Memory B cell (primary cell): ENCODE measurements at regions not wholly inside any gene's neighbourhood (a gene's known extent, or its start where the extent isn't known, plus 50 kb on each side); places are given as distances from the start of the nearest gene placed in this dataset.
"Not testable (repeated sequence)": the region's sequence is repeated elsewhere in the genome, so short reads cannot be mapped to it uniquely, and the experiment has no call there.

Experiments
- ATAC-seq: fragments of 150-1000 bp; cut with Tn5 transposase; 2 replicates; pipeline ENCODE4 v1.10.0; 2021; ENCODE audit warnings: low read depth, mild to moderate bottlenecking, moderate library complexity
- DNase-seq, 2 donors: peaks; one replicate each; pipeline ENCODE4 v3.0.0; 2022; ENCODE audit warnings: low spot score in 2 of 2
- H3K27ac Mint-ChIP-seq: one replicate; pipeline ENCODE4 v1.8.0; 2022; ENCODE audit warnings: mild to moderate bottlenecking, moderate library complexity, mixed read lengths
- H3K27me3 Mint-ChIP-seq: one replicate; pipeline ENCODE4 v1.8.0; 2022; ENCODE audit warnings: mixed read lengths
- H3K36me3 Mint-ChIP-seq: one replicate; pipeline ENCODE4 v1.8.0; 2022; ENCODE audit warnings: mild to moderate bottlenecking, mixed read lengths
- H3K4me1 Mint-ChIP-seq: one replicate; pipeline ENCODE4 v1.8.0; 2022; ENCODE audit warnings: mixed read lengths
- H3K4me3 Mint-ChIP-seq: one replicate; pipeline ENCODE4 v1.8.0; 2022; ENCODE audit warnings: mild to moderate bottlenecking, moderate library complexity, mixed read lengths
- H3K9me3 Mint-ChIP-seq: one replicate; pipeline ENCODE4 v1.8.0; 2022; ENCODE audit warnings: mixed read lengths

- H3K36me3 Mint-ChIP-seq, result no peaks in the 10 kb centered on the region
- no peak for DNase-seq
- H3K4me3 Mint-ChIP-seq, result no peak overlapping the region
- H3K4me1 Mint-ChIP-seq, result no peaks in the 10 kb centered on the region
- ATAC-seq, result no peak
- H3K9me3 Mint-ChIP-seq, result no peaks in the 10 kb centered on the region
- no peak overlapping the region for H3K27ac Mint-ChIP-seq
- H3K27me3 Mint-ChIP-seq, result no peaks in the 10 kb centered on the region
These were observed 216.5 kb upstream of the GRIA4 start for GRCh38 chr11:105393326-105393725.

- Mint-ChIP-seq H3K27me3 (no peaks in the 10 kb centered on the region), H3K4me3 (no peak overlapping the region), H3K9me3 (no peaks in the 10 kb centered on the region), H3K4me1 (no peaks in the 10 kb centered on the region), H3K27ac (no peak overlapping the region), H3K36me3 (no peaks in the 10 kb centered on the region)
- DNase-seq (no peak), ATAC-seq (no peak)
These were observed 217.3 kb upstream of the GRIA4 start for GRCh38 chr11:105392556-105392955.

- H3K4me3 Mint-ChIP-seq, result no peak overlapping the region
- H3K27me3 Mint-ChIP-seq, result no peaks in the 10 kb centered on the region
- ATAC-seq (no peak), DNase-seq (no peak)
- H3K9me3 Mint-ChIP-seq, result no peaks in the 10 kb centered on the region
- H3K27ac Mint-ChIP-seq, result no peak overlapping the region
- H3K4me1 Mint-ChIP-seq, result no peaks in the 10 kb centered on the region
- H3K36me3 Mint-ChIP-seq, result no peaks in the 10 kb centered on the region
These were observed 219.9 kb upstream of the GRIA4 start for GRCh38 chr11:105389952-105390351.

- ATAC-seq, result no peak
- no peak overlapping the region for H3K4me3 Mint-ChIP-seq
- H3K27me3 Mint-ChIP-seq, result no peaks in the 10 kb centered on the region
- H3K27ac Mint-ChIP-seq, result no peak overlapping the region
- H3K36me3 Mint-ChIP-seq, result no peaks in the 10 kb centered on the region
- no peaks in the 10 kb centered on the region for H3K9me3 Mint-ChIP-seq
- H3K4me1 Mint-ChIP-seq, result no peaks in the 10 kb centered on the region
- DNase-seq, result no peak
These were observed 221.9 kb upstream of the GRIA4 start for GRCh38 chr11:105388006-105388405.

- Mint-ChIP-seq H3K9me3 (no peaks in the 10 kb centered on the region), H3K27ac (no peak overlapping the region), H3K4me1 (no peaks in the 10 kb centered on the region), H3K36me3 (no peaks in the 10 kb centered on the region), H3K27me3 (no peaks in the 10 kb centered on the region), H3K4me3 (no peak overlapping the region)
- ATAC-seq (no peak), DNase-seq (no peak)
These were observed 227.9 kb upstream of the GRIA4 start for GRCh38 chr11:105381941-105382340.

GRCh38 chr11:105377870-105378269 is 232.0 kb upstream of the GRIA4 start:
- DNase-seq (no peak), ATAC-seq (no peak)
- Mint-ChIP-seq H3K27ac (no peak overlapping the region), H3K4me3 (no peak overlapping the region), H3K27me3 (no peaks in the 10 kb centered on the region), H3K9me3 (peaks cover 7% of the 10 kb centered on the region), H3K4me1 (no peaks in the 10 kb centered on the region), H3K36me3 (no peaks in the 10 kb centered on the region)

GRCh38 chr11:105372206-105372605 is 232.6 kb upstream of the CARD18 start:
- DNase-seq, result no peak
- no peak overlapping the region for H3K4me3 Mint-ChIP-seq
- ATAC-seq, result no peak
- no peaks in the 10 kb centered on the region for H3K4me1 Mint-ChIP-seq
- no peak overlapping the region for H3K27ac Mint-ChIP-seq
- no peaks in the 10 kb centered on the region for H3K36me3 Mint-ChIP-seq
- peaks cover 7% of the 10 kb centered on the region for H3K9me3 Mint-ChIP-seq
- no peaks in the 10 kb centered on the region for H3K27me3 Mint-ChIP-seq

- ATAC-seq (no peak), DNase-seq (no peak)
- H3K4me3 Mint-ChIP-seq, result no peak overlapping the region
- H3K9me3 Mint-ChIP-seq, result peaks cover 4% of the 10 kb centered on the region
- no peaks in the 10 kb centered on the region for H3K4me1 Mint-ChIP-seq
- H3K27me3 Mint-ChIP-seq, result no peaks in the 10 kb centered on the region
- no peak overlapping the region for H3K27ac Mint-ChIP-seq
- H3K36me3 Mint-ChIP-seq, result no peaks in the 10 kb centered on the region
These were observed 231.7 kb upstream of the CARD18 start for GRCh38 chr11:105371311-105371710.

GRCh38 chr11:105368711-105369110 is 229.1 kb upstream of the CARD18 start:
- no peak for ATAC-seq
- Mint-ChIP-seq H3K9me3 (no peaks in the 10 kb centered on the region), H3K4me1 (no peaks in the 10 kb centered on the region), H3K27me3 (no peaks in the 10 kb centered on the region), H3K4me3 (no peak overlapping the region), H3K36me3 (no peaks in the 10 kb centered on the region), H3K27ac (no peak overlapping the region)
- DNase-seq, result no peak

GRCh38 chr11:105367129-105367528 is 227.6 kb upstream of the CARD18 start:
- H3K4me3 Mint-ChIP-seq, result no peak overlapping the region
- H3K27ac Mint-ChIP-seq, result no peak overlapping the region
- DNase-seq (no peak), ATAC-seq (no peak)
- no peaks in the 10 kb centered on the region for H3K4me1 Mint-ChIP-seq
- no peaks in the 10 kb centered on the region for H3K9me3 Mint-ChIP-seq
- H3K27me3 Mint-ChIP-seq, result no peaks in the 10 kb centered on the region
- no peaks in the 10 kb centered on the region for H3K36me3 Mint-ChIP-seq

- no peak overlapping the region for H3K27ac Mint-ChIP-seq
- no peak for DNase-seq
- H3K9me3 Mint-ChIP-seq, result no peaks in the 10 kb centered on the region
- H3K4me1 Mint-ChIP-seq, result no peaks in the 10 kb centered on the region
- no peak for ATAC-seq
- no peaks in the 10 kb centered on the region for H3K27me3 Mint-ChIP-seq
- H3K4me3 Mint-ChIP-seq, result no peak overlapping the region
- H3K36me3 Mint-ChIP-seq, result no peaks in the 10 kb centered on the region
These were observed 222.1 kb upstream of the CARD18 start for GRCh38 chr11:105361651-105362050.

- Mint-ChIP-seq H3K9me3 (no peaks in the 10 kb centered on the region), H3K4me3 (no peak overlapping the region), H3K27me3 (no peaks in the 10 kb centered on the region), H3K4me1 (no peaks in the 10 kb centered on the region), H3K36me3 (no peaks in the 10 kb centered on the region), H3K27ac (no peak overlapping the region)
- ATAC-seq (no peak), DNase-seq (no peak)
These were observed 218.2 kb upstream of the CARD18 start for GRCh38 chr11:105357764-105358163.

- Mint-ChIP-seq H3K27ac (no peak overlapping the region), H3K4me3 (no peak overlapping the region), H3K27me3 (no peaks in the 10 kb centered on the region), H3K9me3 (no peaks in the 10 kb centered on the region), H3K4me1 (no peaks in the 10 kb centered on the region), H3K36me3 (no peaks in the 10 kb centered on the region)
- DNase-seq (no peak), ATAC-seq (no peak)
These were observed 217.6 kb upstream of the CARD18 start for GRCh38 chr11:105357146-105357545.

- H3K4me1 Mint-ChIP-seq, DNase-seq, H3K36me3 Mint-ChIP-seq, H3K4me3 Mint-ChIP-seq, ATAC-seq, H3K27me3 Mint-ChIP-seq, H3K9me3 Mint-ChIP-seq, H3K27ac Mint-ChIP-seq: not testable (repeated sequence)
These were observed 210.3 kb upstream of the CARD18 start for GRCh38 chr11:105349867-105350266.

- H3K4me3 Mint-ChIP-seq, result no peak overlapping the region
- no peaks in the 10 kb centered on the region for H3K4me1 Mint-ChIP-seq
- ATAC-seq (no peak), DNase-seq (no peak)
- H3K36me3 Mint-ChIP-seq, result no peaks in the 10 kb centered on the region
- peaks cover 4% of the 10 kb centered on the region for H3K9me3 Mint-ChIP-seq
- no peak overlapping the region for H3K27ac Mint-ChIP-seq
- H3K27me3 Mint-ChIP-seq, result no peaks in the 10 kb centered on the region
These were observed 205.4 kb upstream of the CARD18 start for GRCh38 chr11:105344938-105345337.
